ENCODE measurements at regions not wholly inside any gene's neighbourhood (a gene's known extent, or its start where the extent isn't known, plus 50 kb on each side); places are given as distances from the start of the nearest gene placed in this dataset.

DNA sequence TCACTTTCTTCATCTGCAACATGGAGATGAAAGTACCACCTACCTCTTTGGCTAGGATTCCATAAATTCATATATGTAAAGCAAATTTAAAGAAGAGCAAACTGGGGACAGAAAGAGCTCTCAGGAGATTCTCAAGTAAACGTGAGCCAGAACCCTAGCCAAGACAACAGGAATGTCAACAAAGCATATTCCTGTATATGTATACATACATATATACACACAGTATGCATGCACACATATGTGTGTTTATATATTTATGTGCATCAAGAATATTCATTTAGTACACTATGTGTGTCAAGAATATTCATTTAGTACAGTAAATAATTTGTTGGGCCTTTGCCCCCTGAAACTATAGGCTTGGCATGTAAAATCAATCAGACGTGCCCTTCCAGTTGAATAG is 574.4 kb upstream of the KLHL29 start:
- H2AFZ ChIP-seq: no peak overlapping the region
- H3K4me3 ChIP-seq (ENCODE audit: low read depth, low read length): no peak overlapping the region
- H3K27ac ChIP-seq: no peak overlapping the region
- H3K36me3 ChIP-seq (ENCODE audit: control insufficient read depth, insufficient read depth, low read length): no peaks in the 10 kb centered on the region
- H3K4me1 ChIP-seq: no peaks in the 10 kb centered on the region
- H3K9ac ChIP-seq: no peak overlapping the region
- no peaks in the 10 kb centered on the region for H3K27me3 ChIP-seq (ENCODE audit: control insufficient read depth, insufficient read depth, low read length)
- H3K4me2 ChIP-seq (ENCODE audit: low read length): no peak overlapping the region
- no peaks in the 10 kb centered on the region for H3K9me3 ChIP-seq (ENCODE audit: control insufficient read depth, low read length)
- TF ChIP-seq, protein P1, sequence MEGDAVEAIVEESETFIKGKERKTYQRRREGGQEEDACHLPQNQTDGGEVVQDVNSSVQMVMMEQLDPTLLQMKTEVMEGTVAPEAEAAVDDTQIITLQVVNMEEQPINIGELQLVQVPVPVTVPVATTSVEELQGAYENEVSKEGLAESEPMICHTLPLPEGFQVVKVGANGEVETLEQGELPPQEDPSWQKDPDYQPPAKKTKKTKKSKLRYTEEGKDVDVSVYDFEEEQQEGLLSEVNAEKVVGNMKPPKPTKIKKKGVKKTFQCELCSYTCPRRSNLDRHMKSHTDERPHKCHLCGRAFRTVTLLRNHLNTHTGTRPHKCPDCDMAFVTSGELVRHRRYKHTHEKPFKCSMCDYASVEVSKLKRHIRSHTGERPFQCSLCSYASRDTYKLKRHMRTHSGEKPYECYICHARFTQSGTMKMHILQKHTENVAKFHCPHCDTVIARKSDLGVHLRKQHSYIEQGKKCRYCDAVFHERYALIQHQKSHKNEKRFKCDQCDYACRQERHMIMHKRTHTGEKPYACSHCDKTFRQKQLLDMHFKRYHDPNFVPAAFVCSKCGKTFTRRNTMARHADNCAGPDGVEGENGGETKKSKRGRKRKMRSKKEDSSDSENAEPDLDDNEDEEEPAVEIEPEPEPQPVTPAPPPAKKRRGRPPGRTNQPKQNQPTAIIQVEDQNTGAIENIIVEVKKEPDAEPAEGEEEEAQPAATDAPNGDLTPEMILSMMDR (IDR thresholded peaks at IDR 0.05): no peak
- no peaks in the 10 kb centered on the region for H3K79me2 ChIP-seq

DNA sequence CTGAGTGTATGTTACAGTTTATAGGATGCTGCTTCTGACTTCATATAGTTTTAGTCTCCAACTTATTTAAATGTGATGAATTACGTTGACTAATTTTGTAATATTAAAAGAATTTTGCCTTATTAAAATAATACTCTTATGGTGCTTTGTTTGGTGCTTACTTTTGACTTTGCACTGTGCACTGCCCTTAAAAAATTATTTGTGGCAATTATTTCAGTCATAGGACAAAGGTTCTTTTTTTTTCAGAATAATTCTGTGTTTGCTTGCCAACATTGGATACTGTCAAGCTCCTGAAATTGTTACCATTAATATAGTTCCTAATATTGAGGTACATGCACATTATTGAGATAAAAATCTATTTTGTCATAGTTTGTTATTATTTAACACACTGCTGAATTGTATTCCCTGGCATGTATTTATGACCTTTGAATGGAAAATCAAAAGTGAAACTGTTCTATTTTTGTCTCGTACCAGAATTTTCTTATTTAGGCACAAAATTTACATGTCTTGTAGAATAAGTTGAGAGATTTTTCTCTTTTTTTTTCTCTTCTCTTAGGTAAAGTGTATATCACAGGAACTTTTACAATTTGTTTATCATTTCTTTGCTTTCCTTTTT is 572.8 kb upstream of the KLHL29 start:
- TF ChIP-seq, protein P1 (IDR thresholded peaks at IDR 0.05): no peak
- no peaks in the 10 kb centered on the region for H3K9me3 ChIP-seq (ENCODE audit: control insufficient read depth, low read length)
- H2AFZ ChIP-seq: no peak overlapping the region
- H3K4me3 ChIP-seq (ENCODE audit: low read depth, low read length): no peak overlapping the region
- H3K4me2 ChIP-seq (ENCODE audit: low read length): no peak overlapping the region
- H3K27me3 ChIP-seq (ENCODE audit: control insufficient read depth, insufficient read depth, low read length): no peaks in the 10 kb centered on the region
- no peaks in the 10 kb centered on the region for H3K79me2 ChIP-seq
- no peak overlapping the region for H3K9ac ChIP-seq
- no peaks in the 10 kb centered on the region for H3K36me3 ChIP-seq (ENCODE audit: control insufficient read depth, insufficient read depth, low read length)
- no peaks in the 10 kb centered on the region for H3K4me1 ChIP-seq
- H3K27ac ChIP-seq: no peak overlapping the region

DNA sequence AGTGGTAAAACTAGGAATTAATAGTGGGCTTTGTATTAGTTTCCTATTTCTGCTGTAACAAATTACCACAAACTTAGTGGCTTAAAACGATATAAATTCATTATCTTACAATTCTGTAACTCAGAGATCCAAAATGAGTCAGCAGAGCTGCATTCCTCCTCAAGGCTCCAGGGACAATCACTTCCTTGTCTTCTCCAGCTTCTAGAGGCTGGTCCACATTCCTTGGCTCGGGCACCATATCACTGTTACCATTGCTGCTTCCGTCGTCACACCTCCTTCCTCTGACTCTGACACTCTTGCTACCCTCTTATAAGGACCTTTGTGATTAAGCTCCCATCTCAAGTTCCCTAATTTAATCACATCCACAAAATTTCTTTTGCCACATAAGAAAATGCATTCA is 567.8 kb upstream of the KLHL29 start:
- Histone ChIP-seq H3K9ac (no peak overlapping the region), H3K9me3 (ENCODE audit: control insufficient read depth, low read length) (no peaks in the 10 kb centered on the region), H3K4me1 (no peaks in the 10 kb centered on the region), H3K27ac (no peak overlapping the region), H3K79me2 (no peaks in the 10 kb centered on the region), H2AFZ (no peak overlapping the region), H3K27me3 (ENCODE audit: control insufficient read depth, insufficient read depth, low read length) (no peaks in the 10 kb centered on the region), H3K4me2 (ENCODE audit: low read length) (no peak overlapping the region), H3K4me3 (ENCODE audit: low read depth, low read length) (no peak overlapping the region), H3K36me3 (ENCODE audit: control insufficient read depth, insufficient read depth, low read length) (no peaks in the 10 kb centered on the region)
- TF ChIP-seq, protein P1 (IDR thresholded peaks at IDR 0.05): no peak

DNA sequence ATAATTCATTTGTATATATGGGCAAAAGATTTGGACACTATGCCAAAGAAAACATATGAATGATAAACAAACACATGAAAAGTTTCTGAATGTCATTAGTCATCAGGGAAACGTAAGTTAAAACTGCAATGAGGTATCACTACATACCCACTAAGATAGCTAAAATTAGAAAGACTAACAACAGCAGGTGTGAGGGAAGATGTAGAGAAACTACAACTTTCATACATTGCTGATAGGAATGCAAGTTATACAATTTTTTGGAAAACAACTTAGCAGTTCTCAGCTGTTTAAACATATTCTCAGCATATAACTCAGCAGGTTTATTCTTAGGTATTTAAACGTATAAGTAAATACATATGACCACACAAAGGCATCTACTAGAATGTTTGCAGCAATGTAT is 563.5 kb upstream of the KLHL29 start:
- no peaks in the 10 kb centered on the region for H3K4me1 ChIP-seq
- no peak overlapping the region for H3K27ac ChIP-seq
- H3K9me3 ChIP-seq (ENCODE audit: control insufficient read depth, low read length): no peaks in the 10 kb centered on the region
- H3K9ac ChIP-seq: no peak overlapping the region
- no peak overlapping the region for H3K4me3 ChIP-seq (ENCODE audit: low read depth, low read length)
- TF ChIP-seq, protein P1 (IDR thresholded peaks at IDR 0.05): no peak
- H3K4me2 ChIP-seq (ENCODE audit: low read length): no peak overlapping the region
- no peaks in the 10 kb centered on the region for H3K27me3 ChIP-seq (ENCODE audit: control insufficient read depth, insufficient read depth, low read length)
- no peak overlapping the region for H2AFZ ChIP-seq
- no peaks in the 10 kb centered on the region for H3K79me2 ChIP-seq
- H3K36me3 ChIP-seq (ENCODE audit: control insufficient read depth, insufficient read depth, low read length): no peaks in the 10 kb centered on the region

DNA sequence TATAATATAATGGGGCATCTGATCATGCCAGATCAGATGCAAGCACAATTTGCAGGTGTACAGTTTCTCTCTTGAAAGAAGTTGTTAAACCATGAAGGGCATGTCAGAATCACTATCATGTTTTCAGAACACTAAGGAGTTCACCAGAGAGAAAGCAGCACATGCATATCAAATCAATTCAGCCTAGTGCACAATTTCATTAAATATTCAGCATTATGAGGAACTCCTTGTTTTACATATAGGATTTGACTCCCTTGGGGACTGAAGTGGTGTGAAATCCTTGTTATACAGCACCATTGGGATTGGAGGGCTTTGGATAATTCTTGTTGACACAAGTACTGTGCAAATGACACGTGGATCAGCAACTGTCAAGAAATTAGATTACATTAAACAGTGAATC is 562.1 kb upstream of the KLHL29 start:
- TF ChIP-seq, protein P1 (IDR thresholded peaks at IDR 0.05): no peak
- Histone ChIP-seq H3K79me2 (no peaks in the 10 kb centered on the region), H2AFZ (no peak overlapping the region), H3K27ac (no peak overlapping the region), H3K9ac (no peak overlapping the region), H3K36me3 (ENCODE audit: control insufficient read depth, insufficient read depth, low read length) (no peaks in the 10 kb centered on the region), H3K4me3 (ENCODE audit: low read depth, low read length) (no peak overlapping the region), H3K27me3 (ENCODE audit: control insufficient read depth, insufficient read depth, low read length) (no peaks in the 10 kb centered on the region), H3K4me2 (ENCODE audit: low read length) (no peak overlapping the region), H3K9me3 (ENCODE audit: control insufficient read depth, low read length) (no peaks in the 10 kb centered on the region), H3K4me1 (no peaks in the 10 kb centered on the region)

Data from parathyroid adenoma (tissue), 2 donors.